ENCODE measurements at regions not wholly inside any gene's neighbourhood (a gene's known extent, or its start where the extent isn't known, plus 50 kb on each side); places are given as distances from the start of the nearest gene placed in this dataset.

- no peak for TF ChIP-seq CTCF (optimal IDR thresholded peaks at IDR 0.05 in 1 of 3, IDR thresholded peaks at IDR 0.05 in 1 of 3, conservative IDR thresholded peaks at IDR 0.05 in 1 of 3; ENCODE audit: extremely low read depth in 1 of 3, insufficient read depth in 2 of 3, low read length in 3 of 3)
- TF ChIP-seq EZH2 (IDR thresholded peaks at IDR 0.05; ENCODE audit: low read length): no peak
Measured at GRCh38 chr4:12973522-12973921, 510.6 kb downstream of the RAB28 start.

Data from keratinocyte (primary cell).